T-helper 1 cell treated with Interleukin-12 subunit alpha and Interleukin-12 subunit beta and Interleukin-4 antibody, amounts not matched to agents 30 μg/mL and 1 μg/mL, for 36 hours (primary cell): ENCODE measurements at regions not wholly inside any gene's neighbourhood (a gene's known extent, or its start where the extent isn't known, plus 50 kb on each side); places are given as distances from the start of the nearest gene placed in this dataset.

Source experiments
- H3K27ac Mint-ChIP-seq: one replicate; pipeline ENCODE4 v1.8.0; 2021; ENCODE audit warnings: mild to moderate bottlenecking, mixed read lengths
- H3K27me3 Mint-ChIP-seq: one replicate; pipeline ENCODE4 v1.8.0; 2021; ENCODE audit warnings: low read depth, mixed read lengths
- H3K36me3 Mint-ChIP-seq: one replicate; pipeline ENCODE4 v1.8.0; 2021; ENCODE audit warnings: low read depth, mixed read lengths
- H3K4me1 Mint-ChIP-seq: one replicate; pipeline ENCODE4 v1.8.0; 2021; ENCODE audit warnings: low read depth, mixed read lengths
- H3K4me3 Mint-ChIP-seq: one replicate; pipeline ENCODE4 v1.8.0; 2021; ENCODE audit warnings: mild to moderate bottlenecking, moderate library complexity, mixed read lengths
- H3K9me3 Mint-ChIP-seq: one replicate; pipeline ENCODE4 v1.8.0; 2021; ENCODE audit warnings: mixed read lengths

- H3K4me1 Mint-ChIP-seq: no peaks in the 10 kb centered on the region
- H3K36me3 Mint-ChIP-seq: no peaks in the 10 kb centered on the region
Observed at GRCh38 chr18:67954594-67954993, 438.1 kb upstream of the DSEL start.

GRCh38 chr18:67951137-67951536 lies 434.6 kb upstream of the DSEL start:
- Mint-ChIP-seq H3K27ac (no peak overlapping the region), H3K4me3 (no peak overlapping the region), H3K4me1 (no peaks in the 10 kb centered on the region), H3K36me3 (no peaks in the 10 kb centered on the region), H3K27me3 (no peaks in the 10 kb centered on the region), H3K9me3 (no peaks in the 10 kb centered on the region)

More at GRCh38 chr18:67954594-67954993, 438.1 kb upstream of the DSEL start:
- Mint-ChIP-seq H3K9me3 (no peaks in the 10 kb centered on the region), H3K4me3 (no peak overlapping the region), H3K27ac (no peak overlapping the region), H3K27me3 (no peaks in the 10 kb centered on the region)

- Mint-ChIP-seq H3K36me3 (no peaks in the 10 kb centered on the region), H3K27me3 (no peaks in the 10 kb centered on the region), H3K27ac (no peak overlapping the region), H3K9me3 (no peaks in the 10 kb centered on the region), H3K4me1 (no peaks in the 10 kb centered on the region), H3K4me3 (no peak overlapping the region)
Observed at GRCh38 chr18:67938660-67939059, 422.1 kb upstream of the DSEL start.

GRCh38 chr18:67935638-67936037 lies 419.1 kb upstream of the DSEL start:
- Mint-ChIP-seq H3K4me3 (no peak overlapping the region), H3K36me3 (no peaks in the 10 kb centered on the region), H3K27ac (no peak overlapping the region), H3K9me3 (no peaks in the 10 kb centered on the region), H3K27me3 (no peaks in the 10 kb centered on the region), H3K4me1 (no peaks in the 10 kb centered on the region)

- Mint-ChIP-seq H3K27ac (no peak overlapping the region), H3K27me3 (no peaks in the 10 kb centered on the region), H3K4me1 (no peaks in the 10 kb centered on the region), H3K36me3 (no peaks in the 10 kb centered on the region), H3K4me3 (no peak overlapping the region), H3K9me3 (no peaks in the 10 kb centered on the region)
Observed at GRCh38 chr18:67933271-67933670, 416.8 kb upstream of the DSEL start.

- no peaks in the 10 kb centered on the region for H3K27me3 Mint-ChIP-seq
Observed at GRCh38 chr18:67932271-67932670, 415.8 kb upstream of the DSEL start.

GRCh38 chr18:67926929-67927864 lies 410.7 kb upstream of the DSEL start:
- Mint-ChIP-seq H3K27ac (no peak overlapping the region), H3K27me3 (no peaks in the 10 kb centered on the region), H3K36me3 (no peaks in the 10 kb centered on the region)

More at GRCh38 chr18:67932271-67932670, 415.8 kb upstream of the DSEL start:
- H3K36me3 Mint-ChIP-seq: no peaks in the 10 kb centered on the region
- no peak overlapping the region for H3K27ac Mint-ChIP-seq
- H3K4me1 Mint-ChIP-seq: no peaks in the 10 kb centered on the region
- H3K4me3 Mint-ChIP-seq: no peak overlapping the region
- no peaks in the 10 kb centered on the region for H3K9me3 Mint-ChIP-seq

GRCh38 chr18:67924656-67925055 lies 408.1 kb upstream of the DSEL start:
- Mint-ChIP-seq H3K27me3 (no peaks in the 10 kb centered on the region), H3K36me3 (no peaks in the 10 kb centered on the region), H3K4me3 (no peak overlapping the region), H3K27ac (no peak overlapping the region), H3K4me1 (no peaks in the 10 kb centered on the region), H3K9me3 (no peaks in the 10 kb centered on the region)

More at GRCh38 chr18:67926929-67927864, 410.7 kb upstream of the DSEL start:
- H3K4me3 Mint-ChIP-seq: no peak overlapping the region
- H3K9me3 Mint-ChIP-seq: no peaks in the 10 kb centered on the region
- no peaks in the 10 kb centered on the region for H3K4me1 Mint-ChIP-seq

GRCh38 chr18:67919316-67919715 lies 402.8 kb upstream of the DSEL start:
- Mint-ChIP-seq H3K36me3 (no peaks in the 10 kb centered on the region), H3K27me3 (no peaks in the 10 kb centered on the region), H3K4me3 (no peak overlapping the region), H3K4me1 (no peaks in the 10 kb centered on the region), H3K9me3 (no peaks in the 10 kb centered on the region), H3K27ac (no peak overlapping the region)

- Mint-ChIP-seq H3K9me3 (no peaks in the 10 kb centered on the region), H3K36me3 (no peaks in the 10 kb centered on the region), H3K27me3 (no peaks in the 10 kb centered on the region), H3K27ac (no peak overlapping the region), H3K4me3 (no peak overlapping the region), H3K4me1 (no peaks in the 10 kb centered on the region)
Observed at GRCh38 chr18:67916097-67916496, 399.6 kb upstream of the DSEL start.

GRCh38 chr18:67913040-67913439 lies 396.5 kb upstream of the DSEL start:
- no peak overlapping the region for H3K4me3 Mint-ChIP-seq
- no peaks in the 10 kb centered on the region for H3K27me3 Mint-ChIP-seq
- no peak overlapping the region for H3K27ac Mint-ChIP-seq
- H3K36me3 Mint-ChIP-seq: no peaks in the 10 kb centered on the region
- no peaks in the 10 kb centered on the region for H3K4me1 Mint-ChIP-seq
- no peaks in the 10 kb centered on the region for H3K9me3 Mint-ChIP-seq

GRCh38 chr18:67901573-67901972 lies 385.1 kb upstream of the DSEL start:
- H3K36me3 Mint-ChIP-seq: no peaks in the 10 kb centered on the region
- no peak overlapping the region for H3K4me3 Mint-ChIP-seq
- no peaks in the 10 kb centered on the region for H3K9me3 Mint-ChIP-seq
- no peaks in the 10 kb centered on the region for H3K27me3 Mint-ChIP-seq
- H3K4me1 Mint-ChIP-seq: no peaks in the 10 kb centered on the region
- no peak overlapping the region for H3K27ac Mint-ChIP-seq

- H3K27me3 Mint-ChIP-seq: no peaks in the 10 kb centered on the region
- H3K4me3 Mint-ChIP-seq: no peak overlapping the region
- no peaks in the 10 kb centered on the region for H3K36me3 Mint-ChIP-seq
- H3K9me3 Mint-ChIP-seq: no peaks in the 10 kb centered on the region
- H3K27ac Mint-ChIP-seq: no peak overlapping the region
- no peaks in the 10 kb centered on the region for H3K4me1 Mint-ChIP-seq
Observed at GRCh38 chr18:67896451-67896850, 379.9 kb upstream of the DSEL start.

GRCh38 chr18:67893916-67894315 lies 377.4 kb upstream of the DSEL start:
- no peak overlapping the region for H3K27ac Mint-ChIP-seq
- H3K9me3 Mint-ChIP-seq: no peaks in the 10 kb centered on the region
- no peaks in the 10 kb centered on the region for H3K27me3 Mint-ChIP-seq
- no peaks in the 10 kb centered on the region for H3K4me1 Mint-ChIP-seq
- H3K36me3 Mint-ChIP-seq: no peaks in the 10 kb centered on the region
- H3K4me3 Mint-ChIP-seq: no peak overlapping the region

GRCh38 chr18:67876871-67877270 lies 360.4 kb upstream of the DSEL start:
- H3K36me3 Mint-ChIP-seq: no peaks in the 10 kb centered on the region
- H3K4me3 Mint-ChIP-seq: no peak overlapping the region
- no peaks in the 10 kb centered on the region for H3K9me3 Mint-ChIP-seq
- H3K27ac Mint-ChIP-seq: no peak overlapping the region
- no peaks in the 10 kb centered on the region for H3K27me3 Mint-ChIP-seq
- H3K4me1 Mint-ChIP-seq: no peaks in the 10 kb centered on the region
